ENCODE measurements at regions not wholly inside any gene's neighbourhood (a gene's known extent, or its start where the extent isn't known, plus 50 kb on each side); places are given as distances from the start of the nearest gene placed in this dataset.
A peak's percentile ranks its signal among the peaks of the same experiment; 100 is the strongest.

GRCh38 chr6:53446151-53446550 is 97.4 kb upstream of the ELOVL5 start:
- TF ChIP-seq POLR2A (IDR thresholded peaks at IDR 0.05; ENCODE audit: low read depth) (no peak), POLR2AphosphoS5 (IDR thresholded peaks at IDR 0.05) (no peak), EP300 (IDR thresholded peaks at IDR 0.05) (no peak), CTCF (IDR thresholded peaks at IDR 0.05) (no peak)
- peaks cover 0 to 2% (median under 1%) of the 10 kb centered on the region in 4 donors for H3K4me1 ChIP-seq
- no peak overlapping the region for H3K4me3 ChIP-seq
- intact Hi-C loops (cut with DNase I) = no loop called here
- H3K9me3 ChIP-seq = peaks cover 0 to 7% (median 0%) of the 10 kb centered on the region in 4 donors
- H3K27me3 ChIP-seq = no peaks in the 10 kb centered on the region
- no peaks in the 10 kb centered on the region for H3K36me3 ChIP-seq
- 91% methylated on average over 2 of the region's 2 CpGs for WGBS
- DNase-seq (ENCODE audit: extremely low spot score) = no peak
- H3K27ac ChIP-seq (replicated peaks in 1 of 4) = no peak overlapping the region

GRCh38 chr6:53441761-53442160 is 93.0 kb upstream of the ELOVL5 start:
- 83% methylated on average over 3 of the region's 3 CpGs for WGBS
- intact Hi-C loops (cut with DNase I) = no loop called here
- Histone ChIP-seq H3K27me3 (no peaks in the 10 kb centered on the region), H3K9me3 (no peaks in the 10 kb centered on the region), H3K4me3 (no peak overlapping the region), H3K4me1 (peaks cover 10 to 34% (median 27%) of the 10 kb centered on the region in 4 donors), H3K27ac (replicated peaks in 1 of 4) (no peak overlapping the region), H3K36me3 (no peaks in the 10 kb centered on the region)
- DNase-seq (ENCODE audit: extremely low spot score) = no peak
- TF ChIP-seq CTCF (IDR thresholded peaks at IDR 0.05) = no peak
- TF ChIP-seq POLR2A (IDR thresholded peaks at IDR 0.05; ENCODE audit: low read depth) = no peak
- no peak for TF ChIP-seq EP300 (IDR thresholded peaks at IDR 0.05)
- no peak for TF ChIP-seq POLR2AphosphoS5 (IDR thresholded peaks at IDR 0.05)

GRCh38 chr6:53441035-53441493 is 92.3 kb upstream of the ELOVL5 start:
- H3K27me3 ChIP-seq = no peaks in the 10 kb centered on the region
- H3K4me3 ChIP-seq = no peak overlapping the region
- no peaks in the 10 kb centered on the region for H3K36me3 ChIP-seq
- no peak for TF ChIP-seq POLR2A (IDR thresholded peaks at IDR 0.05; ENCODE audit: low read depth)
- TF ChIP-seq CTCF (IDR thresholded peaks at IDR 0.05) = no peak
- TF ChIP-seq EP300 (IDR thresholded peaks at IDR 0.05) = no peak
- TF ChIP-seq POLR2AphosphoS5 (IDR thresholded peaks at IDR 0.05) = no peak
- DNase-seq (ENCODE audit: extremely low spot score) = no peak
- peaks cover 10 to 35% (median 27%) of the 10 kb centered on the region in 4 donors for H3K4me1 ChIP-seq
- intact Hi-C loops (cut with DNase I) = no loop called here
- WGBS = 8% methylated on average over 1 of the region's 1 CpG
- no peaks in the 10 kb centered on the region for H3K9me3 ChIP-seq
- no peak overlapping the region for H3K27ac ChIP-seq (replicated peaks in 1 of 4)

- Histone ChIP-seq H3K27ac (replicated peaks in 1 of 4) (peak overlapping the region in 3 of 4 donors; percentile 21 to 35 (median 29)), H3K9me3 (no peaks in the 10 kb centered on the region), H3K27me3 (no peaks in the 10 kb centered on the region), H3K36me3 (no peaks in the 10 kb centered on the region), H3K4me1 (peaks cover 10 to 35% (median 27%) of the 10 kb centered on the region in 4 donors), H3K4me3 (no peak overlapping the region)
- TF ChIP-seq CTCF (IDR thresholded peaks at IDR 0.05) (no peak), EP300 (IDR thresholded peaks at IDR 0.05) (no peak), POLR2A (IDR thresholded peaks at IDR 0.05; ENCODE audit: low read depth) (no peak), POLR2AphosphoS5 (IDR thresholded peaks at IDR 0.05) (no peak)
- WGBS = 60% methylated on average over 3 of the region's 3 CpGs
- no peak for DNase-seq (ENCODE audit: extremely low spot score)
- intact Hi-C loops (cut with DNase I) = no loop called here
These were observed 91.7 kb upstream of the ELOVL5 start for GRCh38 chr6:53440336-53440945.

- Histone ChIP-seq H3K9me3 (no peaks in the 10 kb centered on the region), H3K27ac (replicated peaks in 1 of 4) (peak overlapping the region in 3 of 4 donors; percentile 21 to 35 (median 29))
- DNase-seq (ENCODE audit: extremely low spot score) = no peak
These were observed 90.8 kb upstream of the ELOVL5 start for GRCh38 chr6:53439556-53439955.

More at GRCh38 chr6:53439556-53439955, 90.8 kb upstream of the ELOVL5 start:
- intact Hi-C loops (cut with DNase I) = no loop called here
- Histone ChIP-seq H3K27me3 (no peaks in the 10 kb centered on the region), H3K36me3 (no peaks in the 10 kb centered on the region), H3K4me3 (no peak overlapping the region), H3K4me1 (peaks cover 10 to 35% (median 27%) of the 10 kb centered on the region in 4 donors)
- TF ChIP-seq POLR2AphosphoS5 (IDR thresholded peaks at IDR 0.05) = no peak
- no peak for TF ChIP-seq POLR2A (IDR thresholded peaks at IDR 0.05; ENCODE audit: low read depth)
- TF ChIP-seq CTCF (IDR thresholded peaks at IDR 0.05) = no peak
- TF ChIP-seq EP300 (IDR thresholded peaks at IDR 0.05) = no peak

All from esophagus muscularis mucosa (tissue), 4 donors.